Gastroesophageal sphincter (tissue), 3 donors: ENCODE measurements at regions not wholly inside any gene's neighbourhood (a gene's known extent, or its start where the extent isn't known, plus 50 kb on each side); places are given as distances from the start of the nearest gene placed in this dataset.

ENCODE experiments used
- EP300 ChIP-seq: sonication (generic); formaldehyde crosslinking; IDR thresholded peaks from one replicate; pipeline ENCODE4 v1.6.1; 2017; ENCODE audit warnings: antibody characterized with exemption, mild to moderate bottlenecking
- POLR2A ChIP-seq, 2 donors: fragments of 450-650 bp; IDR thresholded peaks; one replicate each; pipeline ENCODE4 v1.6.1; 2017; ENCODE audit warnings: antibody characterized with exemption in 2 of 2, mild to moderate bottlenecking in 2 of 2, moderate library complexity in 1 of 2
- TF ChIP-seq, protein P1 (sequence below), 4 experiments: fragments of 200-600 bp in 2 of 4; fragments of 450-650 bp in 2 of 4; sonication (generic) in 1 of 4; IDR thresholded peaks; one replicate each; pipeline ENCODE4 v1.5.1; 2017 to 2019; ENCODE audit warnings: antibody characterized with exemption in 4 of 4, mild to moderate bottlenecking in 2 of 4, moderate library complexity in 2 of 4

DNA sequence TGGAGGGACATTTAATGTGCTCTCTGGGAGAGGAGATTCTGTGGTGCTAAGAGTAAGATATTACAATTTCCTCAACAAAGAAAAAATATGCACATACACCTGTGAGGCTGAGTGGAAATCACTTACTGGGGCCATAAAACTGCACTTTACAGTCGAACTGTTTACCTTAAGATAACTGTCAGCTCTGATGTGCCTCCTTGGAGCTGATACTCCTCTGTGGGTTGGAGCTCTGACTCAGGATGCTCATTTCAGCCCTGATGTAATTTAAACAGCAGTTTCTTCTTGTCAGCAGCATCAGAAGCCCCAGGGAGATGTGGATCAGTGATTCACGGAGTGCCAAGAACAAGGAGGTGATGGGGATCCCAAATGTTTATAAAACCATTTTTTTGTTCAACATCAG lies 241.9 kb upstream of the SFRP2 start:
- TF ChIP-seq, protein P1, sequence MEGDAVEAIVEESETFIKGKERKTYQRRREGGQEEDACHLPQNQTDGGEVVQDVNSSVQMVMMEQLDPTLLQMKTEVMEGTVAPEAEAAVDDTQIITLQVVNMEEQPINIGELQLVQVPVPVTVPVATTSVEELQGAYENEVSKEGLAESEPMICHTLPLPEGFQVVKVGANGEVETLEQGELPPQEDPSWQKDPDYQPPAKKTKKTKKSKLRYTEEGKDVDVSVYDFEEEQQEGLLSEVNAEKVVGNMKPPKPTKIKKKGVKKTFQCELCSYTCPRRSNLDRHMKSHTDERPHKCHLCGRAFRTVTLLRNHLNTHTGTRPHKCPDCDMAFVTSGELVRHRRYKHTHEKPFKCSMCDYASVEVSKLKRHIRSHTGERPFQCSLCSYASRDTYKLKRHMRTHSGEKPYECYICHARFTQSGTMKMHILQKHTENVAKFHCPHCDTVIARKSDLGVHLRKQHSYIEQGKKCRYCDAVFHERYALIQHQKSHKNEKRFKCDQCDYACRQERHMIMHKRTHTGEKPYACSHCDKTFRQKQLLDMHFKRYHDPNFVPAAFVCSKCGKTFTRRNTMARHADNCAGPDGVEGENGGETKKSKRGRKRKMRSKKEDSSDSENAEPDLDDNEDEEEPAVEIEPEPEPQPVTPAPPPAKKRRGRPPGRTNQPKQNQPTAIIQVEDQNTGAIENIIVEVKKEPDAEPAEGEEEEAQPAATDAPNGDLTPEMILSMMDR (IDR thresholded peaks at IDR 0.05): no peak
- TF ChIP-seq EP300 (no peak), POLR2A (IDR thresholded peaks at IDR 0.05) (no peak)
